HG03159 (cell line): ENCODE measurements at regions not wholly inside any gene's neighbourhood (a gene's known extent, or its start where the extent isn't known, plus 50 kb on each side); places are given as distances from the start of the nearest gene placed in this dataset.
"Not testable (repeated sequence)": the region's sequence is repeated elsewhere in the genome, so short reads cannot be mapped to it uniquely, and the experiment has no call there.

Source experiments
- ATAC-seq: cut with Tn5 transposase; IDR thresholded peaks from one replicate; pipeline ENCODE4 v1.9.1; 2021; ENCODE audit warnings: mild to moderate bottlenecking, moderate library complexity; ENCODE audit not compliant: unreplicated experiment

- ATAC-seq: no peak
Measured at GRCh38 chr9:38259056-38259455, 133.4 kb upstream of the ALDH1B1 start.

DNA sequence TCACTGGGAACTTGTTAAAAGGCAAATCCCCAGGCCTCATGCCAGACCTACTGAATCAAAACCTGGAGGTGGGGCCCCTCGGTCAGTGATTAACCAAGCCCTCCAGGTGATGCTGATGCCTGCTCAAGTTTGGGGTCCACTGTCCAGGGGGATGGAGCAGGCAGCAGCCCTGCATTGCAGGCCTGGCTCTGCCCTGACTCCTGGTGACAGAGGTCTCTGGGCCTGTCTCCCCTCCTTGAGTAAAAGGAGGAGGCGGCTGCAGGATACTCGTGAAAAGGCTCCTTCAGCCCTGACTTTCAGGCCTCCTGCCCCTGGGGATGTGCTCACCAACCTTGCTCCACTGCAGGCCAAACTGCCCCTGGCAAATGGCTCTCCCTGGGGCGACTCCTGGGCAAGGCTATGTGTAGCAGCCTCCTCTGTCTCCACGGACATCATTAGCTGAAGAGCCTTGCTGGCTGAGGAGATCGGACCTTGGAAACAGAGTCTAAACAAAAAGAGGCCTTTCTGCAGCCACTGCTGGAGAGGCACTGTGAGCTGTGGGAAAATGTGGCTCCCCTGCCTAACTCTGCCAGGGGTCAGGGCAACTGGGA, 134.8 kb upstream of the ALDH1B1 start:
- no peak for ATAC-seq

- no peak for ATAC-seq
Measured at GRCh38 chr9:38256461-38256860, 136.0 kb upstream of the ALDH1B1 start.

DNA sequence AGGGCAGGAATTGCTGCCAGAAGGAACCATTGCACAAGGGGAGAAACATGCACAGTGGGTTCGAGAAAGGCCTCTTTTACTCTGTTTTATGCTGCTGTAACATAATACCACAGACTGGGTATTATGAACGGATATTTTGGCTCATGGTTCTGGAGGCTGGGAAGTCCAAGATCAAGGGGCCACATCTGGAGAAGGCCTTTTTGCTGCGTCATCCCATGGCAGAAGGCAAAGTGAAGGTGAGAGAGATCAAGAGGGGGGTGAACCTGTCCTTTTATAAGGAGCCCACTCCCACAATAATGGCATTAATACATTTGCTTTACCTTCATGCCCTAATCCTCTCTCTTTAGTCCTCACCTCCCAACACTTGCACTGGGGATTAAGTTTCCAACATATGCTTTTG, 136.9 kb upstream of the ALDH1B1 start:
- ATAC-seq: no peak

DNA sequence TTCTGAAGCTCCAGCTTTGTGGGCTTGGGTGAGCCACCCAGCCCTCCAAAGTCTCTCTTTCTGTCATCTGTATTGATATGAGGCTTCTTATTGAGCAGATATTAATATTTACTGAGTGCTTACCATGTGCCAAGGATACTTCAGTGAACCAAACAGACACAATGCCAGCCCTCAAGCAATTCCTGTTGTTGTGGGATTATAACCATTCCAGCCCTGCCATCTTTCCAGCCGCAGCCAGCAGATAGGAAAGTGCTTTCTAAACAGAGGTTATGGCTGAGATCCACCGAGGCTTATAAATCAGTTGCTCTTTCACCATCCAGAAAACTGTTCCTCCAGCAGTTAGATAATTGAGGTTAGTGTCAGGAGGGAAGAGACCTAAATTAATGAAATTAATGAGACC, 137.7 kb upstream of the ALDH1B1 start:
- no peak for ATAC-seq

GRCh38 chr9:38254151-38254550, 138.4 kb upstream of the ALDH1B1 start:
- ATAC-seq: no peak

- ATAC-seq: no peak
Measured at GRCh38 chr9:38253200-38253599, 139.3 kb upstream of the ALDH1B1 start.

- no peak for ATAC-seq
Measured at GRCh38 chr9:38251036-38251860, 141.3 kb upstream of the ALDH1B1 start.

DNA sequence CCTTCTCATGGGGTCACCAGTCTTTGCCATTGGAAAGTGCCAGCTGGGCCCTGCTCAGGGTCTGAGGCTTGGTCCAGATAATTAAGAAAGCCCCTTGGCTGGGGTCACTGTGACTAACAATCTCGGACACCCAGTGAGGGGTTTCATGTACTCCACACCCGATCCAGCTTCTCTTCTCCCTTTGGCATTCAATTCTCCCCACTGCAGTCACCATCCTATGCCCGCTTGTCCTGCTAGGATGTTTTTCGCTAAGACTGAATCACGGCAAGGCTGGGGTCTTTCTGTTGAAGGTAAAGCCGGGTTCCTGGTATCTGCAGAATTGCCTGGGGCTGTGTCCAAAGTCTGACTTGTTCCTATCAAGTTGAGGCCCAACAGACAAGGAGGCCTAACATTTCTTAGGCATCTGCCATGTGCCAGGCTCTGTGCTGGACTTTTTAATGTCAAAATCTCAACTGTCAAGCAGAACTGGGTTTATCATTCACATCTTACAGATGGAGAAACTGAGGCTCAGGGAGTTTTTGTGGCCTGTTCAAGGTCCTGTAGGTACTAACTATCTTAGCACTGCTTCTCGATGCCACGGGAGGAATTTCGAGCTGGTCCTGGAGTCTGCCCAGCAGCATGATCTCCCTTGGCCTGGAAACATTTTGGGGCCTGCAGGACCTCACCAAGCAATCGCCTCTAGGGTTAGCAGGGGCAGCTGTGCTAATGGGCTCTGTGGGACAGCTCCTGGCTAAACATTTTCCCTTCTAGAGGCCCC, 142.0 kb upstream of the ALDH1B1 start:
- ATAC-seq: no peak

DNA sequence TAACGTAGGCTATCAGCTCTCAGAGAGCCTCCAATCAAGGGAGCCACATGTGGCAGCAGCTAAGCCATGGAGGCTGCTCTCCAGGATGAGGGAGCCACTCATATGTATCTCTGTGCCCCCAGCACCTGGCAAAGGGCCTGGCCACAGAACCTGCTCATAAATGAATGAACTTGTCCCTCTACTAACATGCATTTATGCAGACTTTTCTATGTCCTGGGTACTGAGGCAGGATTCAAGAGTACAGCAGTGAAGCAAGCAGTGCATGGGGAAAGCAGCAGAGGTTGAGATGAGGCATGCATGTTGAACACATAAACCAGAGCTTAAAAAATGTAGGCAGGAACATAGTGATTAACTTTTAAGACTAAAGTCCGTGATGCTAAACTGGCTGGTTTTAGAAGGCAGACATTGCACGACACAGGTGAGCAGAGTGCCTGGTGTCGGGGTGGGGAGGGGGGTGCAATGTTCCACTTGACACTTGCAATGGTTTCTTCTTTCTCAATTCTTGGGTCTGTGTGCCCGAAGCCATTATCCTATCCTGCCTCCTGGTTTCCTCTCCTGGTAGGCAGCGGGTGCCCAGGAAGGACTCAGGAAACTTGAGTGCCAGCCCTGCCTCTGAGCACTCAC, 142.8 kb upstream of the ALDH1B1 start:
- no peak for ATAC-seq

DNA sequence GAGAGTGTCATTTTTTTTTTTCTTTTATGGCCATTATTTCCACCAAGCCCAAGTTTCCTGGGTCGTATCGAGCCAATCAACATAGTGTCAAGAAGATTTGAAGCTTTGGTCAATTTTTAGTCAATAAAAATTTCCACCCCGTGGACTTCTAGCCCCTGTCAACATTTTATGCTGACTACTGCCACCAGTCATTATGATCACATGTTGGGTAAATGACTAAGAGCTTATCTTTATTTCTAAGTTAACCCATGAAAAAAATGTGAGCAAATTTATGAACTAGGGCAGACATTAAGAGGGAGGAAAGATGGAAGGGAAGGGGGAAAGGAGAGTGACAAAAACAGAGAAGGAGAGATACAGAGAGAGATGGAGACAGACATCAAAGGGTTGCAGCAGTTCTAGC, 143.5 kb upstream of the ALDH1B1 start:
- no peak for ATAC-seq

GRCh38 chr9:38246833-38247232, 145.7 kb upstream of the ALDH1B1 start:
- ATAC-seq: no peak

DNA sequence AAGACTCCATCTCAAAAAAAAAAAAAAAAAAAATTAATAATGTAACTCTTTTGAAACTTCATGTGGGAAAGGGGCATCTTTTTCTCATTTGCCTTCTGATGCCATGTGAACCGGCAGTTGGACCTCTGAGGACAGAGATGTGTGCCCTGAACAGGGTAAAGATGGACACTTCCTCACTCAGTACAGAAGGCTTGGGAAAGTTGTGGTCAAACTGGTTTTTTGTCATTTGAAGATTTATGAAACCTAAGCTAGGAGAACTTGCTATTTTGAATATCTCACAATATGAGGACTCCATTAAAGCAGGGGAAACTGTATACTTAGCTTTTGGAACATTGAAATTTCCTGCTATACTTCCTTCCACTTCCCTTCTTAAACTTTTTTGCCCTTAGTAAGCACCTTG, 147.5 kb upstream of the ALDH1B1 start:
- ATAC-seq: no peak

DNA sequence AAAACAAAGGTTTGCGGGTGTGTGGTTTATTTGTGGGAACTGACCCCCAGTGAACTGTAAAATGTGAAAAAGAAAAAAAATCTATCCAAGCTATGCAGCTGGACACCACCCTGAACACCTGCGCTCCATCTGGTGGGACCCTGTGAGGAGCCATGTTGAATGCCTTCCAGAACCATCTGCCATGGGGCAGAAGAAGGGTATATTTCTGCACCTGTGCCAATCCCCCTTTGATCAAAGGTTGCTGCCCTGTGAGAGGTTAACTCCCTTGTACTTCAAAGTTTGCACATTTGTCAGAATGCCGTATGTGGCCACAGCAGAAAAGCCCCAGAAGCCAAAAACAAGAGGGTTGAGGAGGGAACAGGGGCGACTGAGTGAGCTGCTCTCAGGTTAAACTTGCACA, 148.5 kb upstream of the ALDH1B1 start:
- no peak for ATAC-seq

GRCh38 chr9:38242151-38242550, 150.4 kb upstream of the ALDH1B1 start:
- ATAC-seq: not testable (repeated sequence)

GRCh38 chr9:38240051-38240450, 152.5 kb upstream of the ALDH1B1 start:
- no peak for ATAC-seq

DNA sequence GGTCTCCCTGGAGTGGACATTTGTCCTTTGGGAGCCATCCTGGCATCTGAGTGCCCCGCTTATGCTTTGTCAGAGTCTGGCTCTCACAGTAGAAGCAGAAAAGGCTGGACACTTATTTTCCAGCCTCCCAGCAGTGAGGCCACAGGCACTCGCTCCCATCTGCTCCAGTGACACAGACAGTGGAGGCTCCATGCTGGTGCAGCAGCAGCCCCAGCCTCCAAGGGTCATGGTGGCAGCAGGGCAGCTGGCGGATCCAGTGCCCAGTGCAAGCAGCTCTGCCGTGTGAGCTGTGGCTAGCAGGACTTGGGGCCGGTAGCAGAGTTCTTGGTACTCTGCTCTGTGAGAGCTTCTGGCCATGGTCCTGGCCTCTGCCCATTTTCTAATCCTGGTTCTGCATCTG, 157.3 kb upstream of the ALDH1B1 start:
- ATAC-seq: no peak

- ATAC-seq: no peak
Measured at GRCh38 chr9:38234479-38235170, 157.9 kb upstream of the ALDH1B1 start.

DNA sequence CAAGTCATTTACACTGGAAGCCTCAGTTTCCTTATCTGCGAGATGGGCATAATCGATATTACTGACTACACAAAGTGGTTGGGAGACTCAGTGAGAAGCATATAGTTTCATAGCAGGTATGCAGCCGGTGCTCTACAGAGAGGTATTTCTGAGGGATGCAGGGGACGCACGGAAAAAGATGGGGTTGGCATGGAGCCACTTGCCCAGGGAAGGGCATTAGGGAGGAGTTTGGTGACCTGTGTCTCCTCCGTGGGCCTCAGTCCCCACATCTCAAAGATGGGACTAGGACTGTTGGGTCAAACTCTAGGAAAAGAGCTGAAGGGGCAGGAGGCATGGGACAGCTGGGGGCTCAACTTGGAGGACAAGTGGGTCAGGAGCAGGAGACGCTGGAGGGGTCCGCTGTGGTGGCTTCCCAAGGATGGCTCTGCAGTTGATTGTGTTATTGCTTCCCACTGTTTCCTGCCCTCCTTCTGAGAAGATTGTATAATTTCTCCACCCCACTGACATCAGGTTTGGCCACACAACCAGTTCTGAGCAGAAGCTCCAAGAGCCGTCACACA, 158.6 kb upstream of the ALDH1B1 start:
- no peak for ATAC-seq

DNA sequence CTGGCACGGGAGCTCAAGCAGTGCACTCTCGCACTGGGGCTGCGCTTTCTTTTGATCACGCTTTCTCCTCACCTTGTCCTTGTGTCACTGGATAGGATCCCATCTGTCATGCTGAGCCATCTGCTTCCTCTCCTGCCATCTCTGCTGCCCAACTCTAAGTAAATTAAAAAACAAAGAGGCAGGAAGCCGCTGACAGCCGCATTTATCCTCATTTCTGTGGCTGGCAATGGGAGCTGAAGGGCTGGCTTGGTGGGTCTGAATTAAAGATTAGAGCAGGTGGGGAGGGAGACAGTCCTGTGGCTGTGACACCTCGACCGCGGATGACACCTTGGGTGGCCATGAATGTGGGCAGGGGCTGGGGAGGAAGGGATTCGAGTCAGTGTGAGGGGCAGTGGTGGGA, 159.2 kb upstream of the ALDH1B1 start:
- no peak for ATAC-seq

- no peak for ATAC-seq
Measured at GRCh38 chr9:38232895-38233294, 159.6 kb upstream of the ALDH1B1 start.
